Prostate gland (tissue), 2 donors: ENCODE measurements at regions not wholly inside any gene's neighbourhood (a gene's known extent, or its start where the extent isn't known, plus 50 kb on each side); places are given as distances from the start of the nearest gene placed in this dataset.

ENCODE experiments used
- DNase-seq: peaks from one replicate; pipeline ENCODE4 v3.0.0-alpha.2; 2019; ENCODE audit warnings: low spot score
- H3K27ac ChIP-seq, 2 donors: fragments of 200-600 bp; sonication (generic); 2 replicates each; pipeline ENCODE4 v1.5.1; 2017 to 2019
- H3K27me3 ChIP-seq: fragments of 200-600 bp; sonication (generic); replicated peaks from 2 replicates; pipeline ENCODE4 v1.5.1; 2019; ENCODE audit not compliant: insufficient read depth
- H3K36me3 ChIP-seq, 2 donors: fragments of 200-600 bp; sonication (generic); 1 replicate in 1 of 2; 2 replicates in 1 of 2; pipeline versions ENCODE4 v1.5.1 to v1.8.1; 2017 to 2019
- H3K4me1 ChIP-seq: fragments of 200-600 bp; sonication (generic); replicated peaks from 2 replicates; pipeline ENCODE4 v1.5.1; 2019
- H3K4me3 ChIP-seq, 2 donors: fragments of 200-600 bp; sonication (generic); 2 replicates each; pipeline ENCODE4 v1.5.1; 2017 to 2019
- H3K9me3 ChIP-seq: fragments of 200-600 bp; sonication (generic); 2 replicates; pipeline ENCODE4 v1.5.1; 2017
- POLR2A ChIP-seq: fragments of 450-650 bp; IDR thresholded peaks from one replicate; pipeline ENCODE4 v1.6.1; 2016; ENCODE audit warnings: antibody characterized with exemption, mild to moderate bottlenecking
- POLR2AphosphoS5 ChIP-seq: sonication (generic); formaldehyde crosslinking; IDR thresholded peaks from one replicate; pipeline ENCODE4 v1.6.1; 2017; ENCODE audit warnings: antibody characterized with exemption
- WGBS: methylation state at CpG from one replicate; pipeline ENCODE4 v1.1.5; 2018; 5-methylcytosine and 5-hydroxymethylcytosine counted together
- intact Hi-C: fragments of 100-400 bp; cut with DNase I; formaldehyde crosslinking; loops from one replicate; pipeline ENCODE4 v1.14.2; 2022
- TF ChIP-seq, protein P1 (sequence below), 4 experiments: fragments of 200-600 bp in 2 of 4; fragments of 450-650 bp in 2 of 4; sonication (generic) in 2 of 4; IDR thresholded peaks; 1 replicate in 3 of 4; 2 replicates in 1 of 4; pipeline ENCODE4 v1.5.1; 2016 to 2019; ENCODE audit warnings: antibody characterized with exemption in 4 of 4, mild to moderate bottlenecking in 2 of 4, moderate library complexity in 2 of 4

DNA sequence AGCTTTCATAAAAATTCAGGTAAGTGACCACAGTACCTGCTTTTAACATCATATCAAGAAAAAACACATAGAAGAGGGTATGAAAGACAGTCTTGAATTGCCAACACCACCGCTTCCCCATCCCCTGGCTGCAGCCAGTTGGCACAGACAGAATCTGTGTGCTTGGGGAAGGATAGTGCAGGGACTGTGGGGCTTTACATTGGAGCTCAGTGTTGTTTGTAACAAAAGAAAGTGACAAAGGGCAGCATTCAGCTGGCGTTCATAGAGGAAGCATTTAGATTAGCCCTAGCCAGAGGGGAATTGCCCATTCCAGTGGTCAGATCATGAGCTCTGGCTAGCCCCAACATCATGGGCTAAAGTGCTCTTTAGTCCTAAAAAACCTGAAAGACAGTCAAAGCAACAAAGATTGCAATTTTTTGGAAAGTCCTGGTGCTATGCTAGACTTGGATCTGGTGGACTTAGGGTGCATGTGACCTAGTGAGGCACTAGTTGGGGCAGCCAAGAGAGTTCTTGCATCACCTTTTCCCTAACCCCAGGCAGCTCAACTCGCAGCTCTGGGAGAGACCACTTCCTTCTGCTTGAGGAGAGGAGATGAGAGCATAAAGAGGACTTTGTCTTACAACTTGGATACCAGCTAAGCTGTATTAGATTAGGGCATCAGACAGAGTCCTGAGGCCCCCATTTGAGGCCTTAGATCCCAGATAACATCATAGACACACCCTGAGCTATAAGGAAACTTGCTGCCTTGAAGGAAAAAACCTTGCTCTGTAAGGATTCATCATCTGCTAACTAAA lies 1602.4 kb upstream of the ADGRL3 start:
- no peaks in the 10 kb centered on the region for H3K4me1 ChIP-seq
- intact Hi-C loops: no loop called here
- no peaks in the 10 kb centered on the region for H3K9me3 ChIP-seq
- H3K27ac ChIP-seq: no peak overlapping the region
- no peak overlapping the region for H3K4me3 ChIP-seq
- TF ChIP-seq, protein P1, sequence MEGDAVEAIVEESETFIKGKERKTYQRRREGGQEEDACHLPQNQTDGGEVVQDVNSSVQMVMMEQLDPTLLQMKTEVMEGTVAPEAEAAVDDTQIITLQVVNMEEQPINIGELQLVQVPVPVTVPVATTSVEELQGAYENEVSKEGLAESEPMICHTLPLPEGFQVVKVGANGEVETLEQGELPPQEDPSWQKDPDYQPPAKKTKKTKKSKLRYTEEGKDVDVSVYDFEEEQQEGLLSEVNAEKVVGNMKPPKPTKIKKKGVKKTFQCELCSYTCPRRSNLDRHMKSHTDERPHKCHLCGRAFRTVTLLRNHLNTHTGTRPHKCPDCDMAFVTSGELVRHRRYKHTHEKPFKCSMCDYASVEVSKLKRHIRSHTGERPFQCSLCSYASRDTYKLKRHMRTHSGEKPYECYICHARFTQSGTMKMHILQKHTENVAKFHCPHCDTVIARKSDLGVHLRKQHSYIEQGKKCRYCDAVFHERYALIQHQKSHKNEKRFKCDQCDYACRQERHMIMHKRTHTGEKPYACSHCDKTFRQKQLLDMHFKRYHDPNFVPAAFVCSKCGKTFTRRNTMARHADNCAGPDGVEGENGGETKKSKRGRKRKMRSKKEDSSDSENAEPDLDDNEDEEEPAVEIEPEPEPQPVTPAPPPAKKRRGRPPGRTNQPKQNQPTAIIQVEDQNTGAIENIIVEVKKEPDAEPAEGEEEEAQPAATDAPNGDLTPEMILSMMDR (IDR thresholded peaks at IDR 0.05): no peak
- no peak for TF ChIP-seq POLR2A
- TF ChIP-seq POLR2AphosphoS5: no peak
- H3K27me3 ChIP-seq: no peaks in the 10 kb centered on the region
- no peaks in the 10 kb centered on the region for H3K36me3 ChIP-seq
- DNase-seq: no peak
- 59% methylated on average over 3 of the region's 3 CpGs for WGBS

DNA sequence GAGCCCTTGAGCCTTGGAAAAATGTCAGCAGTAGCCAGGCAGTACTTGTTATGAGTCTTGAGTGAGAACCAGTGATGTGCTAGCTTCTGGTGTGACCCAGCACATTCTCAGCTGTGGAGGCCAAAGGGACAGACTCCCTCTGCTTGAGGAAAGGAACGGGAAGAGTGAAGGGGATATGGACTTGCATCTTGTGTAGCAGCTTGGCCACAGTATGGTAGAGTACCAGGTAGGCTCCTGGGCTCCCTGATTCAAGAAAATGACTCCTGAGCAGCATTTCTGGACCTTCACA lies 1601.9 kb upstream of the ADGRL3 start:
- intact Hi-C loops: no loop called here
- TF ChIP-seq POLR2AphosphoS5: no peak
- TF ChIP-seq, protein P1 (IDR thresholded peaks at IDR 0.05): no peak
- TF ChIP-seq POLR2A: no peak
- WGBS: 75% methylated on average over 1 of the region's 1 CpG
- Histone ChIP-seq H3K9me3 (no peaks in the 10 kb centered on the region), H3K27me3 (no peaks in the 10 kb centered on the region), H3K36me3 (no peaks in the 10 kb centered on the region), H3K4me3 (no peak overlapping the region), H3K27ac (no peak overlapping the region), H3K4me1 (no peaks in the 10 kb centered on the region)
- DNase-seq: no peak

DNA sequence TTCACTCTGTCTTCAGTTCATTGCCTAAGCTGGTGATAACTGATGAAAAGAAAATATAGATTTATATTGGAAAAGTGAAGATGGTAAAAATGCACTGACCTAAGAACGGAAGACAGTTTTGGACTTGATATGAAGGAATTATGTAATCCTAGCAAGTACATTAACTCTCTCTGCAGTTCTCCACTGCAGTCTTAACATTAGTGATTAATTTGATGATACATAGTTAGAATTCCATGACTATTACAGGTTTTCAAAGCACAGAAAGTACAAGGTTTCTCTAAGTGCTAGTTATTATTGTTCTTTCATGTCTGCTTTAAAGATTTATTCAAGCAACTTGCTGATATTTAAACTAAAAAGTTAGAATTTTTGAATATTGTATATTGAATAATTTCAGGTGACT lies 1591.7 kb upstream of the ADGRL3 start:
- Histone ChIP-seq H3K4me3 (no peak overlapping the region), H3K27ac (no peak overlapping the region), H3K36me3 (no peaks in the 10 kb centered on the region), H3K9me3 (no peaks in the 10 kb centered on the region), H3K4me1 (no peaks in the 10 kb centered on the region), H3K27me3 (no peaks in the 10 kb centered on the region)
- TF ChIP-seq POLR2A (no peak), POLR2AphosphoS5 (no peak)
- TF ChIP-seq, protein P1 (IDR thresholded peaks at IDR 0.05): no peak
- no peak for DNase-seq
- WGBS: 61% methylated on average over 1 of the region's 1 CpG
- intact Hi-C loops: no loop called here

- intact Hi-C loops: no loop called here
- no peak for DNase-seq
- no peaks in the 10 kb centered on the region for H3K9me3 ChIP-seq
- no peak for TF ChIP-seq POLR2A
- TF ChIP-seq, protein P1 (IDR thresholded peaks at IDR 0.05): no peak
- no peak for TF ChIP-seq POLR2AphosphoS5
- 76% methylated on average over 1 of the region's 1 CpG for WGBS
- no peaks in the 10 kb centered on the region for H3K4me1 ChIP-seq
- no peaks in the 10 kb centered on the region for H3K27me3 ChIP-seq
- H3K27ac ChIP-seq: no peak overlapping the region
- H3K36me3 ChIP-seq: no peaks in the 10 kb centered on the region
- no peak overlapping the region for H3K4me3 ChIP-seq
Measured at GRCh38 chr4:59612235-59612634, 1587.9 kb upstream of the ADGRL3 start.

GRCh38 chr4:59615316-59615715 lies 1584.8 kb upstream of the ADGRL3 start:
- H3K9me3 ChIP-seq: no peaks in the 10 kb centered on the region
- TF ChIP-seq POLR2A (no peak), POLR2AphosphoS5 (no peak)
- TF ChIP-seq, protein P1 (IDR thresholded peaks at IDR 0.05): no peak

More at GRCh38 chr4:59615316-59615715, 1584.8 kb upstream of the ADGRL3 start:
- no peak for DNase-seq
- no peaks in the 10 kb centered on the region for H3K27me3 ChIP-seq
- H3K27ac ChIP-seq: no peak overlapping the region
- intact Hi-C loops: no loop called here
- no peaks in the 10 kb centered on the region for H3K36me3 ChIP-seq
- H3K4me3 ChIP-seq: no peak overlapping the region
- H3K4me1 ChIP-seq: no peaks in the 10 kb centered on the region
